GM10266 (cell line): ENCODE measurements at regions not wholly inside any gene's neighbourhood (a gene's known extent, or its start where the extent isn't known, plus 50 kb on each side); places are given as distances from the start of the nearest gene placed in this dataset.

Experiments used
- DNase-seq: peaks from one replicate; pipeline ENCODE4 v3.0.0; 2012; ENCODE audit errors: extremely low spot score
- CTCF ChIP-seq: IDR thresholded peaks from 2 replicates; pipeline ENCODE4 v1.5.1; 2012; ENCODE audit warnings: mild to moderate bottlenecking, low read depth; ENCODE audit not compliant: control insufficient read depth, insufficient read depth; ENCODE audit errors: missing control alignments

DNA sequence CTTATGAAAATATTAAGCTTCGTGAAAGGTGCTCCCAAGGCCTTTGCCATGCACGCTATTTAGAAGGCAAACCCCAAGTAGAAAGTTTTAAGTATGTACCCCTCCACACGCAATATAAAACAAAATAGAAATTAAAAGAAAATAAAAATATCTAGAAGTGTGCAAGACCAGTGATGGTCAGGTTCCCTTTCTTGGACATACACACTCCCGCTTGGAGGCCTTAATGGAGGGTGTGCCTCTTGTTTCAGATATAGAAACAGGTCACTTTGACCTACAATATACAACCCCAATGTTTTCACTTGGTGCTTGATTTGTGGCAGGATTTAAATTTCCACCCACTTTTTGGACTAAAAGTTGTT lies 127.4 kb upstream of the STC2 start:
- no peak for DNase-seq

GRCh38 chr5:173454736-173455598 lies 126.8 kb upstream of the STC2 start:
- DNase-seq: no peak
- TF ChIP-seq CTCF: no peak

More for the DNA sequence above, 127.4 kb upstream of the STC2 start:
- TF ChIP-seq CTCF: no peak

DNA sequence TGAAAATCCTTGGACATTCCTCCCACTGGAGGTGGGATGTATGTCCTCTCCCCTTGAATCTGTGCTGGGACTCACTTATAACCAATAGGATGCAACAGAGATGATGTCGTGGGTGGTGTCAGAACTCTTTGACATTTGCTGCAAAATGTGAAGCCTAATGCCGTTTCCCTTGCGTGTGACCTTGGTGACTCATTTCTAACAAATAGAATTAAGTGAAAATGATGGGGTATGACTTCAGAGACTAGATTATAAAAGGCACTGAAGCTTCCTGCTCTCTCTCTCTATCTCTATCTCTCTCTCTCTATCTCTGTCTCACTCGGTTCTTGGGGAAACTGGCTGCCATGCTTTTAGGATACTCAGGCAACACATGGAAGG lies 126.1 kb upstream of the STC2 start:
- no peak for TF ChIP-seq CTCF
- no peak for DNase-seq

- no peak for TF ChIP-seq CTCF
- DNase-seq: no peak
These were observed 125.0 kb upstream of the STC2 start for GRCh38 chr5:173453167-173453566.

DNA sequence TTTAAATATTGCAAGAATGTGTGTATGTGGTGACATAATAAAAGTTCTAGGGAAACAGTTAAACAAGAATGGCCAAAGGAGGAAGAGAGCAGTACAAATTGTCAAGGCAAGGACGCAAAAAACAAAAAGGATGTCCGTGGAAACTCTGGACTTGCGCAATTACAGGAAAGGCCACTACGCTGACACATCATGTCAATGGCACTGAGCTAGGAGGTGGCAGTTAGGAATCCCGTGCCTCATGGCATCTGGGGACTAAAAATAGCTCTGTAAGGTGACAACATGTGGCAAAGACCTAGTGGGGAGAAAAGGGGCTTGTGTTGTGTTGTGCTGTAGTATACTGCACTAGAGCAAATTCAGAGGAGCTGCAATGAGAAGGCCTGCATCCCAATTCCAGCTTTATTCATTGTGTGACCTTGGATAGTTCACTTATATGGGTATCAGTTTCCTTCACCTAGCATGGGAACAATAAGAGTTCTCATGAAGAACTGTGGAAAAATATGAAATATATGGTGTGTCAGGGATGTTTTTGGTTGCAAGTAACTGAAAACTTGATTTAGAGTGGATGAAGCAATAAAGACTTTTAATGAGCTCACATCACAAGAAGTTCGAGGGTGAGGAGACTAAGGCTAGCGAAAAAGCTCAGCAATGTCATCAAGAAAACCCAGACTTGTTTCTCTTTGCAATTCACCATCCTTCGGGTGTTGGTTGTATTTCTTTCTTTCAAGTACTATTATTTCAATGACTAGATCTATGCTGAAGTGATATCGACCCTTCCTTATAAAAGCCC lies 124.1 kb upstream of the STC2 start:
- DNase-seq: no peak

GRCh38 chr5:173451651-173452050 lies 123.4 kb upstream of the STC2 start:
- DNase-seq: no peak
- no peak for TF ChIP-seq CTCF

More for the DNA sequence above, 124.1 kb upstream of the STC2 start:
- TF ChIP-seq CTCF: no peak

DNA sequence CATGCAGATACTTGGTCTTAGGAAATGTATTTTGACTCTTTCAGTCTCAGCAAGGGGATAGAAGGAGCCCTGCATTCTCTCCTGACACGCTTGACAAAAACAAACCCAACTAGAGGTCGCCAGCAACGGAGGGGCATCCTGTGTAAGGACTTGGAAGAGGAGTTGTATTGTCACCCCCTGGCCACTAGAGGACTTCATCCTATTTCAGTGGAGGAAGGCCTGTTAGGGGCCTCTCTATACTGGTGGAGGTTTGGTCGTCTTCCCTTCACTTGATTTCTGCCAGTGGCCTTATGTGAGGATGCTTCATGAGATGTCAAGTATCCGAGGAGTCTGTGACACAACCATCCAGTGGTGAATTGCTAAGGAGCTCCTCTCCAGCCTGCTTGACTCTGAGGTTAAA lies 122.8 kb upstream of the STC2 start:
- peak; percentile 50 for TF ChIP-seq CTCF
- peak; percentile 58 for DNase-seq
